ENCODE measurements at regions not wholly inside any gene's neighbourhood (a gene's known extent, or its start where the extent isn't known, plus 50 kb on each side); places are given as distances from the start of the nearest gene placed in this dataset.

GRCh38 chr2:64803776-64804175 lies 150.1 kb upstream of the SERTAD2 start:
- H3K4me3 Mint-ChIP-seq: no peak overlapping the region

DNA sequence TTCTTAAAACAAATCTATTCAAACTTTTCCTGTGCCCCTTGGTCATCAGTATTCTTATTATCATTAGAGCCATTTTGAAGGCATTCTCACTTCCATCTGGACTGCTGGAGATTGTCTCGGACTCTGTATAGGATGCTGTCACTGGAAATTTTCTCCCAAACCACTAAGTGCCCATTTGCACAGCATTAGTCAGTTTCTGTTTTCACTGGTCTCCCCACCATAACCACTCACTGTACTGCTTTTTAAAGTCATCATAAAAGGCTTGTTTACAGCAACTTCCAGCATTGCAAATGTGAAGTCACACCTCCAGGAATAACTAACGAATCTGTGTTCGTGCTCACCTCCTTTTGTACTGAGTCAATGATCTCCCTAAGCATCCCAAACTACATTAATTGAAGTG lies 150.9 kb upstream of the SERTAD2 start:
- no peaks in the 10 kb centered on the region for H3K9me3 Mint-ChIP-seq
- TF ChIP-seq, protein P1, sequence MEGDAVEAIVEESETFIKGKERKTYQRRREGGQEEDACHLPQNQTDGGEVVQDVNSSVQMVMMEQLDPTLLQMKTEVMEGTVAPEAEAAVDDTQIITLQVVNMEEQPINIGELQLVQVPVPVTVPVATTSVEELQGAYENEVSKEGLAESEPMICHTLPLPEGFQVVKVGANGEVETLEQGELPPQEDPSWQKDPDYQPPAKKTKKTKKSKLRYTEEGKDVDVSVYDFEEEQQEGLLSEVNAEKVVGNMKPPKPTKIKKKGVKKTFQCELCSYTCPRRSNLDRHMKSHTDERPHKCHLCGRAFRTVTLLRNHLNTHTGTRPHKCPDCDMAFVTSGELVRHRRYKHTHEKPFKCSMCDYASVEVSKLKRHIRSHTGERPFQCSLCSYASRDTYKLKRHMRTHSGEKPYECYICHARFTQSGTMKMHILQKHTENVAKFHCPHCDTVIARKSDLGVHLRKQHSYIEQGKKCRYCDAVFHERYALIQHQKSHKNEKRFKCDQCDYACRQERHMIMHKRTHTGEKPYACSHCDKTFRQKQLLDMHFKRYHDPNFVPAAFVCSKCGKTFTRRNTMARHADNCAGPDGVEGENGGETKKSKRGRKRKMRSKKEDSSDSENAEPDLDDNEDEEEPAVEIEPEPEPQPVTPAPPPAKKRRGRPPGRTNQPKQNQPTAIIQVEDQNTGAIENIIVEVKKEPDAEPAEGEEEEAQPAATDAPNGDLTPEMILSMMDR (IDR thresholded peaks at IDR 0.05; ENCODE audit: unreplicated experiment): no peak
- H3K27ac Mint-ChIP-seq: no peak overlapping the region
- no peaks in the 10 kb centered on the region for H3K4me1 Mint-ChIP-seq
- no peak for DNase-seq (ENCODE audit: low spot score in 2 of 2, unreplicated experiment in 2 of 2)
- peaks cover 3% of the 10 kb centered on the region for H3K27me3 Mint-ChIP-seq (ENCODE audit: low read depth)
- no peak overlapping the region for H3K4me3 Mint-ChIP-seq
- H3K36me3 Mint-ChIP-seq: no peaks in the 10 kb centered on the region

More at GRCh38 chr2:64803776-64804175, 150.1 kb upstream of the SERTAD2 start:
- TF ChIP-seq, protein P1 (IDR thresholded peaks at IDR 0.05; ENCODE audit: unreplicated experiment): no peak
- Mint-ChIP-seq H3K36me3 (no peaks in the 10 kb centered on the region), H3K9me3 (no peaks in the 10 kb centered on the region), H3K27me3 (ENCODE audit: low read depth) (peaks cover 4% of the 10 kb centered on the region), H3K4me1 (peaks cover under 1% of the 10 kb centered on the region), H3K27ac (no peak overlapping the region)
- no peak for DNase-seq (ENCODE audit: low spot score in 2 of 2, unreplicated experiment in 2 of 2)

- Mint-ChIP-seq H3K27ac (no peak overlapping the region), H3K27me3 (ENCODE audit: low read depth) (peaks cover under 1% of the 10 kb centered on the region), H3K36me3 (no peaks in the 10 kb centered on the region), H3K9me3 (peaks cover 5% of the 10 kb centered on the region), H3K4me3 (no peak overlapping the region), H3K4me1 (no peaks in the 10 kb centered on the region)
- TF ChIP-seq, protein P1 (IDR thresholded peaks at IDR 0.05; ENCODE audit: unreplicated experiment): no peak
- DNase-seq (ENCODE audit: low spot score in 2 of 2, unreplicated experiment in 2 of 2): no peak
Observed at GRCh38 chr2:64807417-64807816, 153.7 kb upstream of the SERTAD2 start.

DNA sequence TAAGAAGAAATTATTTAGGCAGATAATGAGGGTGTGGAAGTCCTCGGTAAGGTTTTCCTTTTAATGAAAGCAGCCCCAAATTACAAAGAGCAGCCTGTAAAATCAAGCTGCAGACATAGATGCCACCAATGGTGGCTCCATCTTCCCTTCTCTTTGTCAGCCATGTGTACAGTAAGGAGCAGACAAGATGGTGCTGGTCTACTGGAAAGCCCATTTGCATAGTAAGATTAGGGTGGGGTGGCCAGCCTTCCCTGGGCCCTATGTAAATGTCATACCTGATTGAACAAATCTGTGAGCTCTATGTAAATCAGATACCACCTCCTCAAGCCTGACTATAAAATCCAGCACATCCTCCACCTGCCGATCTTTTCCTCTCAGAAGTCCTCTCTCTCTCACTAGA lies 154.4 kb upstream of the SERTAD2 start:
- TF ChIP-seq, protein P1 (IDR thresholded peaks at IDR 0.05; ENCODE audit: unreplicated experiment): no peak
- DNase-seq (ENCODE audit: low spot score in 2 of 2, unreplicated experiment in 2 of 2): no peak
- H3K36me3 Mint-ChIP-seq: no peaks in the 10 kb centered on the region
- no peak overlapping the region for H3K27ac Mint-ChIP-seq
- peaks cover 5% of the 10 kb centered on the region for H3K9me3 Mint-ChIP-seq
- H3K4me1 Mint-ChIP-seq: no peaks in the 10 kb centered on the region
- no peak overlapping the region for H3K4me3 Mint-ChIP-seq
- no peaks in the 10 kb centered on the region for H3K27me3 Mint-ChIP-seq (ENCODE audit: low read depth)

DNA sequence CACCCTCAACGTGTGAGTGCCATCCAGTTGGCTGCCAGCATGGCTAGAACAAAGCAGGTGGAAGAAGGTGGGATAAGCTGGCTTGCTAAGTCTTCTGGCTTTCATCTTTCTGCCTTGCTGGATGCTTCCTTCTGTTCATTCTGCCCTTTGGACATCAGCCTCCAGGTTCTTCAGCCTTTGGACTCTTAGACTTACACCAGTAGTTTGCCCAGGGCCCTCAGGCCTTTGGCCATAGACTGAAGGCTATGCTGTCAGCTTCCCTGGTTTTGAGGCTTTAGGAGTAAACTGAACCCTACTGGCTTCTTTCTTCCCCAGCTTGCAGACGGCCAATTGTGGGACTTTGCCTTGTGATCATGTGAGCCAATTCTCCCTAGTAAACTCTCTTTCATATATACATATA lies 155.0 kb upstream of the SERTAD2 start:
- Mint-ChIP-seq H3K27ac (no peak overlapping the region), H3K9me3 (peaks cover 5% of the 10 kb centered on the region), H3K4me1 (no peaks in the 10 kb centered on the region), H3K36me3 (no peaks in the 10 kb centered on the region), H3K27me3 (ENCODE audit: low read depth) (no peaks in the 10 kb centered on the region), H3K4me3 (no peak overlapping the region)
- TF ChIP-seq, protein P1 (IDR thresholded peaks at IDR 0.05; ENCODE audit: unreplicated experiment): no peak
- DNase-seq (ENCODE audit: low spot score in 2 of 2, unreplicated experiment in 2 of 2): no peak

DNA sequence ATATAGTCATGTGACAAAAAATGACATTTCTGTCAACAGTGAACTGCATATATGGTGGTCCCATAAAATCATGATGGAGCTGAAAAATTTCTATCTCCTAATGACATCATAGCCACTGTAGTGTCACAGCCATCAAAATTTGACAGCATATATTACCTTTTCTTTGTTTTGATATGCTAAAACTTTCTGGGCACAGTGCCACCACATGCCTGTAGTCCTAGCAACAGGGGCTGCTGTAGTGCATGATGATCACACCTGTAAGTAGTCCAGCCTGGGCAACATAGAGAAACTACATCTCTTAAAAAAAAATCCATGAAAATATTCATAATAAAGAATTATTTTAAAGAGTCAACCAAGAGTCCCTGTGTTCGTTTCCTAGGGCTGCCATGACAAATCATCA lies 155.5 kb upstream of the SERTAD2 start:
- H3K27me3 Mint-ChIP-seq (ENCODE audit: low read depth): no peaks in the 10 kb centered on the region
- TF ChIP-seq, protein P1 (IDR thresholded peaks at IDR 0.05; ENCODE audit: unreplicated experiment): no peak
- H3K9me3 Mint-ChIP-seq: peaks cover 5% of the 10 kb centered on the region

More for the DNA sequence above, 155.5 kb upstream of the SERTAD2 start:
- no peak for DNase-seq (ENCODE audit: low spot score in 2 of 2, unreplicated experiment in 2 of 2)
- Mint-ChIP-seq H3K4me3 (no peak overlapping the region), H3K27ac (no peak overlapping the region), H3K36me3 (no peaks in the 10 kb centered on the region), H3K4me1 (no peaks in the 10 kb centered on the region)
